ENCODE measurements at regions not wholly inside any gene's neighbourhood (a gene's known extent, or its start where the extent isn't known, plus 50 kb on each side); places are given as distances from the start of the nearest gene placed in this dataset.

DNA sequence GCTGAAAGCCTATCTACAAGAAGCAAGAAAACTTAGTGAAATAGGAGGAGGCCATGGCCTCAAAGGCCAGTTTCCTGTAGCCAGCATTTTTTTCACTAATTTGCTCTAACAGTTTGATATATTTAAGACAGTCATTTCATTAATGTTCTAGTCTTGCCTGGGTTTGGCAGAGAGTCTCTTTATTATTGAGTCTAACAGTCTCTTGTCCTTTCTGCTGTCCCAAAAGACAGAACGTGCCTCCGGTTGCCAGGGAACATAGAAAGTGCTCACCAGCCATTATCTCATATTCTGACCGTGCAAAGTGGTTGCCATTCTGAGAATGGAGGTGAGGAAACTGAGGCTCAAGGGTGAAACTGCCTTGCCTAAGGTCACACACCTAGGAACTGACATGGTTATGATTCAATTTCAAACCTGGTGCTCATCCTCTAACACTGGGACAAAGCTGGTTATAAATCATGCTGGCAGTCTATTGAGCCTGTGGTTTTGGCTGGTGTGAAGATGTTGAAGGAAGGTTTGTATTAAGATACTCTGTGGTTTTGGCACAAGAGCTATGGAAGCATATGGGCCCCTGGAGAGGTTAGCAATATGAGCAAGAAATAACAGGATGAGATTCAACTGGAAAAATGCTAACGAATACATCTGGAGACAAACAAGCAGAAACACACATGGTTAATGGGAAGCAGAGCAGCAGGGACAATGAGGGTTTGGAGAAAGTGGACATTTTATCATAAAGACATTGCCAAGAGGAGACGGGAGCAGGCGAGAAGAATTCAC lies 903.3 kb upstream of the KLHL29 start:
- Histone ChIP-seq H3K27me3 (ENCODE audit: control insufficient read depth, insufficient read depth, low read length) (no peaks in the 10 kb centered on the region), H3K9ac (ENCODE audit: low read depth, low read length) (no peak overlapping the region), H3K4me1 (ENCODE audit: control insufficient read depth, insufficient read depth, low read length) (no peaks in the 10 kb centered on the region), H3K18ac (ENCODE audit: low read depth, low read length) (no peak overlapping the region), H3K9me1 (ENCODE audit: insufficient read depth, low read length) (no peaks in the 10 kb centered on the region), H3K9me3 (ENCODE audit: control insufficient read depth, insufficient read depth, low read length) (peaks cover 10% of the 10 kb centered on the region), H2BK20ac (ENCODE audit: low read depth, low read length) (no peak overlapping the region), H3K4ac (ENCODE audit: low read depth, low read length) (no peak overlapping the region), H3K14ac (replicated peaks; ENCODE audit: low read depth, low read length) (no peak overlapping the region), H2AFZ (replicated peaks; ENCODE audit: low read length, poor library complexity) (no peak overlapping the region), H2BK120ac (ENCODE audit: low read depth, low read length) (no peak overlapping the region), H3K23ac (ENCODE audit: low read depth, low read length) (no peak overlapping the region), H3K4me2 (ENCODE audit: low read depth, low read length) (no peak overlapping the region), H4K5ac (ENCODE audit: low read depth, low read length) (no peak overlapping the region), H3K27ac (ENCODE audit: insufficient read depth, low read length) (no peak overlapping the region), H3K56ac (ENCODE audit: extremely low read depth, insufficient read depth, low read length) (no peak overlapping the region), H2BK15ac (ENCODE audit: low read depth, low read length) (no peak overlapping the region), H4K8ac (ENCODE audit: low read depth in 2 of 2, low read length in 2 of 2) (no peak overlapping the region), H4K20me1 (ENCODE audit: insufficient read depth, low read length) (no peaks in the 10 kb centered on the region), H2AK9ac (replicated peaks; ENCODE audit: low read depth, low read length, poor library complexity) (no peak overlapping the region), H3K79me1 (ENCODE audit: low read depth in 1 of 2, low read length in 2 of 2) (no peaks in the 10 kb centered on the region), H3K4me3 (ENCODE audit: insufficient read depth, low read depth, low read length) (no peak overlapping the region), H2AK5ac (ENCODE audit: low read depth, low read length) (no peak overlapping the region), H2BK5ac (ENCODE audit: low read depth, low read length, poor library complexity, severe bottlenecking) (no peak overlapping the region), H4K91ac (ENCODE audit: insufficient read depth, low read depth, low read length) (no peak overlapping the region), H3K36me3 (ENCODE audit: control insufficient read depth, insufficient read depth, low read length) (no peaks in the 10 kb centered on the region)
- no peak for DNase-seq
- BruUV-seq (replicated peaks), result no TSS peak
- in situ Hi-C loops (cut with MboI; ENCODE audit: low sequenced_read_pairs) (no loop called here), intact Hi-C loops (cut with micrococcal nuclease) (no loop called here), dilution Hi-C loops (cut with HindIII; ENCODE audit: low sequenced_read_pairs, unreplicated experiment) (no loop called here)
- no peak for TF ChIP-seq FOS (IDR thresholded peaks at IDR 0.05; ENCODE audit: low read depth, low read length)
- TF ChIP-seq RCOR1 (IDR thresholded peaks at IDR 0.05; ENCODE audit: insufficient replicate concordance, low read length), result no peak
- no peak for TF ChIP-seq NFE2L2 (IDR thresholded peaks at IDR 0.05; ENCODE audit: low read depth, low read length)
- no peak for TF ChIP-seq RAD21 (IDR thresholded peaks at IDR 0.05; ENCODE audit: low read length)
- no peak for TF ChIP-seq BHLHE40 (IDR thresholded peaks at IDR 0.05; ENCODE audit: low read depth, low read length)
- TF ChIP-seq MXI1 (IDR thresholded peaks at IDR 0.05; ENCODE audit: borderline replicate concordance, low read depth, low read length), result no peak
- no peak for TF ChIP-seq MAZ (IDR thresholded peaks at IDR 0.05; ENCODE audit: borderline replicate concordance, low read depth, low read length)
- TF ChIP-seq USF2 (IDR thresholded peaks at IDR 0.05; ENCODE audit: low read depth, low read length), result no peak
- TF ChIP-seq, protein P1, sequence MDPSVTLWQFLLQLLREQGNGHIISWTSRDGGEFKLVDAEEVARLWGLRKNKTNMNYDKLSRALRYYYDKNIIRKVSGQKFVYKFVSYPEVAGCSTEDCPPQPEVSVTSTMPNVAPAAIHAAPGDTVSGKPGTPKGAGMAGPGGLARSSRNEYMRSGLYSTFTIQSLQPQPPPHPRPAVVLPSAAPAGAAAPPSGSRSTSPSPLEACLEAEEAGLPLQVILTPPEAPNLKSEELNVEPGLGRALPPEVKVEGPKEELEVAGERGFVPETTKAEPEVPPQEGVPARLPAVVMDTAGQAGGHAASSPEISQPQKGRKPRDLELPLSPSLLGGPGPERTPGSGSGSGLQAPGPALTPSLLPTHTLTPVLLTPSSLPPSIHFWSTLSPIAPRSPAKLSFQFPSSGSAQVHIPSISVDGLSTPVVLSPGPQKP (IDR thresholded peaks at IDR 0.05; ENCODE audit: borderline replicate concordance, low read depth, low read length), result no peak
- TF ChIP-seq MAFK (IDR thresholded peaks at IDR 0.05; ENCODE audit: low read depth, low read length), result no peak
- TF ChIP-seq CEBPB (IDR thresholded peaks at IDR 0.05; ENCODE audit: low read depth, low read length), result no peak
- TF ChIP-seq CTCF (conservative IDR thresholded peaks at IDR 0.05; ENCODE audit: low read depth, low read length), result no peak
- no peak for TF ChIP-seq RFX5 (IDR thresholded peaks at IDR 0.05; ENCODE audit: low read depth, low read length)
- TF ChIP-seq CHD1 (IDR thresholded peaks at IDR 0.05; ENCODE audit: low read depth, low read length), result no peak
- no peak for TF ChIP-seq POLR2A (IDR thresholded peaks at IDR 0.05; ENCODE audit: low read depth, low read length)
- no CpG with 5 or more reads among the region's 6 CpGs for WGBS, 2 experiments (ENCODE audit: extremely low coverage in 2 of 2, insufficient read length in 1 of 2)
- CTCF ChIA-PET, result no interaction called here
- POLR2A ChIA-PET (ENCODE audit: unreplicated experiment), result no interaction called here
- ATAC-seq (ENCODE audit: low read depth), result no peak

All from IMR-90 (cell line).